ENCODE measurements at regions not wholly inside any gene's neighbourhood (a gene's known extent, or its start where the extent isn't known, plus 50 kb on each side); places are given as distances from the start of the nearest gene placed in this dataset.

DNA sequence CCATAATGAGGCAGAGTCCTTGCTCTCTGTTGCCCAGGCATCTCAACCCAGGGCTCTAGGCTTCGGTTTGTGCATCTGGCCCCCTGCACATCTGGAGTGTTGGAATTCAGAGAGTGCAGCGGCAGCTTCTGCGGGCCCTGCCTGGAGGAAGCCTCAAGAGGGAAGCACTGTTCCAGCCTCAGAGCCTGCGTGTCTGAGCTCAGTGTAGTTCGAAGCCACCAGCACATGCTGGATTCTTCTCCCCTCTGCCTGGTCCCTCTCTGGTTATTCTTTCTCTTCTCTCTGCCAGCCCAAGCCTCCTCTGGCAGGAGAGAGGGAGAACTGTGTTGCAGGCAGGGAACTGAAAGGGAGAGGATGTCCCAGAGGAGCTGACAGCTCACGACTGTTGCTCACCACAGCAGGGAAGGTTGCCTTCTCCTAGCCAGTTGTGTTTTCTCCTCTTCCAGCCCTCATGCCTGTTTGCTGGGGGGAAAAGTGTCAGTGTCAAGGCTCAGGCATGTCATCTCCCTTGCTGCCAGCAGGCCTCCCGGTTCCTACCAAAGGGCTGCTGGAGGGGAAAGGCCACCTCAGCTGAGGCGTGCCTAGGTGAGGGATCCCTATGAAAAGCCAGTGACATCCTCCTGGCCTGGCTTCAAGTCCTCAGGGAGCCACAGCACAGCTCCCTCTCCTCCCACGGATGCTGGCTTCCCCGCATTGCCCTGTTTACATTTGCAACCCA, 126.0 kb upstream of the LRFN2 start:
- Histone ChIP-seq H3K36me3 (ENCODE audit: control insufficient read depth, insufficient read depth, low read length) (no peaks in the 10 kb centered on the region), H3K4me3 (replicated peaks; ENCODE audit: low read depth, low read length) (no peak overlapping the region), H3K27me3 (replicated peaks; ENCODE audit: control insufficient read depth, insufficient read depth, low read length) (peaks cover 1% of the 10 kb centered on the region)
- DNase-seq (ENCODE audit: extremely low read depth, insufficient read length): no peak
- TF ChIP-seq, protein P1, sequence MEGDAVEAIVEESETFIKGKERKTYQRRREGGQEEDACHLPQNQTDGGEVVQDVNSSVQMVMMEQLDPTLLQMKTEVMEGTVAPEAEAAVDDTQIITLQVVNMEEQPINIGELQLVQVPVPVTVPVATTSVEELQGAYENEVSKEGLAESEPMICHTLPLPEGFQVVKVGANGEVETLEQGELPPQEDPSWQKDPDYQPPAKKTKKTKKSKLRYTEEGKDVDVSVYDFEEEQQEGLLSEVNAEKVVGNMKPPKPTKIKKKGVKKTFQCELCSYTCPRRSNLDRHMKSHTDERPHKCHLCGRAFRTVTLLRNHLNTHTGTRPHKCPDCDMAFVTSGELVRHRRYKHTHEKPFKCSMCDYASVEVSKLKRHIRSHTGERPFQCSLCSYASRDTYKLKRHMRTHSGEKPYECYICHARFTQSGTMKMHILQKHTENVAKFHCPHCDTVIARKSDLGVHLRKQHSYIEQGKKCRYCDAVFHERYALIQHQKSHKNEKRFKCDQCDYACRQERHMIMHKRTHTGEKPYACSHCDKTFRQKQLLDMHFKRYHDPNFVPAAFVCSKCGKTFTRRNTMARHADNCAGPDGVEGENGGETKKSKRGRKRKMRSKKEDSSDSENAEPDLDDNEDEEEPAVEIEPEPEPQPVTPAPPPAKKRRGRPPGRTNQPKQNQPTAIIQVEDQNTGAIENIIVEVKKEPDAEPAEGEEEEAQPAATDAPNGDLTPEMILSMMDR (IDR thresholded peaks at IDR 0.05; ENCODE audit: insufficient read depth, low read length, poor library complexity, severe bottlenecking): no peak

DNA sequence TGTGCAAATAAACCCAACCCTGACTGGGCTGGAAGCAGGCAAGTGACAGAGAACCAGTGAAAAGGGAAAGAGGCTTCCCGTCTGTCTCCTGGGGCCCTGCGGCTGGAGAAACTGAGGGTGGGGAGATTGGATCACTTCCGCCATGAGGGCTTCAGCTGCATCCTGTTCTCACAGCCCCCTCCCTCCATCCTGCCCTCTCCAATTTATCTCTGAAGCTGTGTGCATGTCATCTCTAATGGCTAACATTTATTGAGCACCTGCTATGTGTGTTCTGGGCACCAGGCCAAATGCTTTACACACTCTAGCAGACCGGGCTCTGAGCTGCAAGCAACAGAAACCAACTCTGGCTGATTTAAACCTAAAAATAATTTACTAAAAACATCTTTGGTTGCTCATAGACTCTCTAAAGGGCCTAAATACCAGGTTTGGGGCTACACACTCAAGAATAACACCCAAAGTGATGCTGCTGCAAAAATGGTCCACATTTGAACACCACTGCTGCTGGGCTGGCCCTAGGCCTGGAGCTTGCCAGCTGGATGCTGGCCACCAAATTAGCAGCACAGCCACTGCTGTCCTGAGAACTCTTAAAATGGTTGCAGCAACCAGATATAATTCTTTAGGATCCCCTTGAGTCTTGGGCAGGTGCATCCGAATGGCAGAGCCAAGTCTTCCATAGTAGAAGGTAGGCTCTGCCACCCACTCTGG, 123.6 kb upstream of the LRFN2 start:
- Histone ChIP-seq H3K4me3 (replicated peaks; ENCODE audit: low read depth, low read length) (no peak overlapping the region), H3K36me3 (ENCODE audit: control insufficient read depth, insufficient read depth, low read length) (no peaks in the 10 kb centered on the region), H3K27me3 (replicated peaks; ENCODE audit: control insufficient read depth, insufficient read depth, low read length) (peaks cover 1% of the 10 kb centered on the region; the same call in 1 of the 2 replicates)
- TF ChIP-seq, protein P1 (IDR thresholded peaks at IDR 0.05; ENCODE audit: insufficient read depth, low read length, poor library complexity, severe bottlenecking): no peak
- peak; percentile 3 for DNase-seq (ENCODE audit: extremely low read depth, insufficient read length)

DNA sequence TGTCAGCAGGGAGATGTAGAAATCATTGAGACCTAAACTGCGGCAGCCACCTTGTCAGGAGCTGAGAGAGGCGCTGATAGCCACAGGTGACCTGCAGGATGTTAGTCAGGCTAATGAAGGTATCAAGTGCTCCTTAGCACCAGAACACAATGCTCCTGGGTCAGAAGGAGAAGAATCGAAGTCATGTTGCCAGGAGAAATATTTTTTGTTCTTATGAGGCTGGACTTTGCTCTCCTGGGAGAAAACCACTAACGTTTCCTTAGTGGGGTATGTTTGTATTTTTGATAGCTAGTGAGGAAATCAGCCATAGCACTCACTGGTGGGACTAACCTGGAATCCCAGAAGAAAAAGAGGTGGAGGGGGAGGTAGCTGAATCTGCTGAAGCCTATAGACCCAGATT, 120.9 kb upstream of the LRFN2 start:
- H3K4me3 ChIP-seq (replicated peaks; ENCODE audit: low read depth, low read length): no peak overlapping the region
- H3K27me3 ChIP-seq (replicated peaks; ENCODE audit: control insufficient read depth, insufficient read depth, low read length): no peaks in the 10 kb centered on the region; the same call in 1 of the 2 replicates
- DNase-seq (ENCODE audit: extremely low read depth, insufficient read length): no peak
- TF ChIP-seq, protein P1 (IDR thresholded peaks at IDR 0.05; ENCODE audit: insufficient read depth, low read length, poor library complexity, severe bottlenecking): no peak
- H3K36me3 ChIP-seq (ENCODE audit: control insufficient read depth, insufficient read depth, low read length): no peaks in the 10 kb centered on the region

DNA sequence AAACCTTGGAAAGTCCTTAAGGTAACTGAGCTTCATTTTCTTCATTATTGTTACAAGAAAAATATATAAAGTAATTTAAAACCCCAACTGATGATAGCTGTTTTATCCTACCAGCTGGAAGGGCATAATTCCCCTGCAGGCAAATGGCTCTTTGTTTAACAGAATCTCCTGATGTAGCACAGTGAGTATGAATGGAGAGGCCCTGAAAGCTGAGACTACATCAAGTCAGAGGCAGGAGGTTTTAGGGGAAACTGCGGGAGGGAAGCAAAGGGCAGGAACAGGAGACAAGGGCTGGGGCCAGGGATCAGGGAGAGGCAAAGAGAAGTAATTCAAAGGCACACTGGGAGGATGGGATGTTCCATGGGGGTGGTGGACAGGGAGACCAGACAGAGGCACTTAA, 119.0 kb upstream of the LRFN2 start:
- Histone ChIP-seq H3K36me3 (ENCODE audit: control insufficient read depth, insufficient read depth, low read length) (no peaks in the 10 kb centered on the region), H3K4me3 (replicated peaks; ENCODE audit: low read depth, low read length) (no peak overlapping the region), H3K27me3 (replicated peaks; ENCODE audit: control insufficient read depth, insufficient read depth, low read length) (no peaks in the 10 kb centered on the region; the same call in none of the 2 replicates)
- no peak for DNase-seq (ENCODE audit: extremely low read depth, insufficient read length)
- TF ChIP-seq, protein P1 (IDR thresholded peaks at IDR 0.05; ENCODE audit: insufficient read depth, low read length, poor library complexity, severe bottlenecking): no peak

DNA sequence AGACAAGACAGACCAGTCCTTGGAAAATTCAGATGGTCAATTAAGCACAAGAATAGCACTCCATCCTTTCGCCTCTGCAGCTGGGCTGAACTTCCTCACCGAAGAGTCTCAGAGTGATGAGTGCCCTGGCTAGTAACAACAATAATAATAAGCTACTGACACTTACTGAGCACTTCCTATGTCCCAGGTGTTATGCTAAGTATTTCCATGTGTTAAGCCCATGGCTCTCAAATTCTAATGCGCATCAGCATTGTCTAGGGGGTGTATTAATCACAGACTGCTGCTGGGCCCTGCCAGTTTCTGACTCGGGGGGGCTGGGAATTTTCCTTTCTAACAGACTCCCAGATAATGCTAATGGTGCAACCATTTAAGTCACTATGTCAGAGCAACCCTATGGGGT, 118.2 kb upstream of the LRFN2 start:
- Histone ChIP-seq H3K36me3 (ENCODE audit: control insufficient read depth, insufficient read depth, low read length) (no peaks in the 10 kb centered on the region), H3K27me3 (replicated peaks; ENCODE audit: control insufficient read depth, insufficient read depth, low read length) (no peaks in the 10 kb centered on the region; the same call in none of the 2 replicates), H3K4me3 (replicated peaks; ENCODE audit: low read depth, low read length) (no peak overlapping the region)
- DNase-seq (ENCODE audit: extremely low read depth, insufficient read length): no peak
- TF ChIP-seq, protein P1 (IDR thresholded peaks at IDR 0.05; ENCODE audit: insufficient read depth, low read length, poor library complexity, severe bottlenecking): no peak

Data from GM06990 (cell line).